ENCODE measurements at regions not wholly inside any gene's neighbourhood (a gene's known extent, or its start where the extent isn't known, plus 50 kb on each side); places are given as distances from the start of the nearest gene placed in this dataset.

DNA sequence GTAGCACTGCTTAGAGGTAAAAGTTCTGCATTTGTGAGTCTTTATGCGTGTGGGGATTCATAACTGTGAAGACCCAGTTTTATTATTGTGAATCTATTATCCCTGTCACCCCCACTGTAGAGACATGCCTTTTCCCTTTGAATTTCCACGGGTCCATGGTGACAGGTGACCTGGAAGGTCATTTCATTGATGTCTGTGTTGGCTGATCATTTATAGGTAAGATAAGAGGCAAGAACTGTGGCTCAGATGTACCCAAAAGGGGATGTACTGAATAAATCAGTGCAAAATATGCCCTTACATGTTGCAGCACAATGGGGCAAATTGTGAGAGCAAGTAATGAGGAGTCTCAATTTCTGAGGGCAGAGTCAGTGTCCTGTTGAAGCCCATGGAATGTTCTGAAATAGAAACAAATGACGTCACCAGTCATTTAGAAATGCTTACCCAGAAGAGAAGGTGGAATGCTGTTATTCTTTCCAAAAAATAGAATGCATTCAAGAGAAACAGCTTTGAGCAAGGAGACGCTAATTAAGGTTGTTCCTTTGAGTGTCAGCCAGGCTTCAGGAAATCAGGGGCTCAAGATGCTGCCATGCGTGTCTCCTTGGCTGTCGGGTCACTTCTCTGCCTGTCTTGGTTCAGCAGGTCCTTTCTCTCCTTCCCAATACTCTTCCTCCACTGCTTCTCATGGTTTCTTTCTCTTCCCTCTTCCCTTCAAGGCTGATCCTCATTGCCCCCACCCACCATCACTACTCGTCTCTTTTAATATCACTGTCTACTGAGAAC is 118.7 kb upstream of the E2F8 start:
- Histone ChIP-seq H4K5ac (ENCODE audit: insufficient read length, low read depth, low read length) (no peak overlapping the region), H2AFZ (ENCODE audit: low read length) (no peak overlapping the region), H3K4me2 (ENCODE audit: insufficient read depth in 1 of 2, low read depth in 2 of 2, low read length in 2 of 2) (no peak overlapping the region), H2AK5ac (ENCODE audit: low read depth, low read length) (no peak overlapping the region), H2BK120ac (replicated peaks; ENCODE audit: low read depth, low read length) (no peak overlapping the region), H3K18ac (ENCODE audit: extremely low read depth, low read length) (no peak overlapping the region), H3K4me3 (ENCODE audit: extremely low read depth in 1 of 4, insufficient read depth in 2 of 4, low read depth in 3 of 4, low read length in 4 of 4) (no peak overlapping the region), H2BK12ac (ENCODE audit: low read depth, low read length) (no peak overlapping the region), H2BK20ac (ENCODE audit: low read length) (no peak overlapping the region), H2BK5ac (ENCODE audit: low read depth, low read length) (no peak overlapping the region), H4K20me1 (replicated peaks in 1 of 2; ENCODE audit: control insufficient read depth in 1 of 2, insufficient read depth in 2 of 2, low read length in 2 of 2) (no peaks in the 10 kb centered on the region), H3K9ac (replicated peaks in 1 of 4; ENCODE audit: extremely low read depth in 1 of 4, low read depth in 3 of 4, low read length in 3 of 4) (no peak overlapping the region), H3K27me3 (replicated peaks in 1 of 4; ENCODE audit: control insufficient read depth in 3 of 4, extremely low read depth in 1 of 4, insufficient read depth in 3 of 4, low read length in 3 of 4) (no peaks in the 10 kb centered on the region), H3K14ac (ENCODE audit: insufficient read length) (no peak overlapping the region), H4K91ac (replicated peaks; ENCODE audit: insufficient read length, low read length) (no peak overlapping the region), H4K8ac (ENCODE audit: extremely low read depth, insufficient read depth, low read length) (no peak overlapping the region), H3K79me1 (ENCODE audit: low read depth, low read length) (no peaks in the 10 kb centered on the region), H3K4ac (replicated peaks; ENCODE audit: insufficient read length, low read depth, low read length) (no peak overlapping the region), H3K79me2 (ENCODE audit: control insufficient read depth in 1 of 2, insufficient read depth in 2 of 2, low read length in 2 of 2) (no peaks in the 10 kb centered on the region), H3K56ac (replicated peaks; ENCODE audit: insufficient read length, low read depth, low read length) (no peak overlapping the region), H3K23ac (ENCODE audit: insufficient read length) (no peak overlapping the region), H3K23me2 (ENCODE audit: low read depth, low read length) (no peaks in the 10 kb centered on the region), H2BK15ac (ENCODE audit: low read length) (no peak overlapping the region), H3K4me1 (replicated peaks in 1 of 4; ENCODE audit: control insufficient read depth in 3 of 4, insufficient read depth in 4 of 4, low read length in 3 of 4) (no peaks in the 10 kb centered on the region; a peak in 1 of 7 replicates), H3K9me3 (ENCODE audit: insufficient read depth in 2 of 2, low read depth in 1 of 2, low read length in 1 of 2) (no peaks in the 10 kb centered on the region), H3K27ac (ENCODE audit: low read depth, low read length) (no peak overlapping the region), H3K36me3 (ENCODE audit: control insufficient read depth in 2 of 4, insufficient read depth in 4 of 4, low read length in 3 of 4) (no peaks in the 10 kb centered on the region)
- CTCF ChIA-PET (ENCODE audit: partially characterized antibody), result no interaction called here
- FAIRE-seq (no peak), DNase-seq (ENCODE audit: low read depth in 1 of 2, low spot score in 2 of 2) (no peak)
- WGBS, 2 experiments (ENCODE audit: extremely low coverage in 1 of 2, insufficient coverage in 1 of 2, insufficient read length in 1 of 2, insufficient replicate concordance in 2 of 2, low coverage in 1 of 2, low lambda C conversion rate in 2 of 2, missing lambda C conversion rate in 1 of 2), result 89% methylated on average over 7 of the region's 7 CpGs; no CpG with 5 or more reads in 1 of the 2 experiments
- POLR2A ChIA-PET (ENCODE audit: partially characterized antibody), result no interaction called here
- TF ChIP-seq POLR2AphosphoS5 (IDR thresholded peaks at IDR 0.05; ENCODE audit: low read depth, low read length) (no peak), CHD1 (IDR thresholded peaks at IDR 0.05; ENCODE audit: low read depth, low read length) (no peak)
